ENCODE measurements at regions not wholly inside any gene's neighbourhood (a gene's known extent, or its start where the extent isn't known, plus 50 kb on each side); places are given as distances from the start of the nearest gene placed in this dataset.

DNA sequence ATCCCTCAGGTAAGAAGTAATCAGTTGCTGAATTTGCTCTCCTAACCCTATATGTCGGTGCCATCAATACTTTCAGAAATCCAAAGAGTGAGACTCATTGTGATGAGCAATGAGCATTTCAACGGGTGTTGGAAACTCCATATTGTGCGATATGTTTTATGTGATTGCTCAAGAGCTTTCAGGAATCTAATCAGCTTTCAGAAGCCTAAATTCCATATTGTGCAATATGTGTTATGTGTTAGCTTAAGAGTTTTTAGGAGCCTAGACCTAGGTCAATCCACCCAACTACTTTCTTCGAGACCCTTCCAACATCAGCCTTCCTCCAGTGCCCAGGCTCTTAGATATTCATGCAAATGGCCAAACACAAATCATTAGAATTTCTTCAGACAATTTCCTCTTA lies 277.3 kb downstream of the DSC3 start:
- TF ChIP-seq EZH2phosphoT487 (IDR thresholded peaks at IDR 0.05; ENCODE audit: low read depth, severe bottlenecking, unreplicated experiment) (no peak), EZH2 (IDR thresholded peaks at IDR 0.05; ENCODE audit: borderline replicate concordance) (no peak)
- TF ChIP-seq, protein P1, sequence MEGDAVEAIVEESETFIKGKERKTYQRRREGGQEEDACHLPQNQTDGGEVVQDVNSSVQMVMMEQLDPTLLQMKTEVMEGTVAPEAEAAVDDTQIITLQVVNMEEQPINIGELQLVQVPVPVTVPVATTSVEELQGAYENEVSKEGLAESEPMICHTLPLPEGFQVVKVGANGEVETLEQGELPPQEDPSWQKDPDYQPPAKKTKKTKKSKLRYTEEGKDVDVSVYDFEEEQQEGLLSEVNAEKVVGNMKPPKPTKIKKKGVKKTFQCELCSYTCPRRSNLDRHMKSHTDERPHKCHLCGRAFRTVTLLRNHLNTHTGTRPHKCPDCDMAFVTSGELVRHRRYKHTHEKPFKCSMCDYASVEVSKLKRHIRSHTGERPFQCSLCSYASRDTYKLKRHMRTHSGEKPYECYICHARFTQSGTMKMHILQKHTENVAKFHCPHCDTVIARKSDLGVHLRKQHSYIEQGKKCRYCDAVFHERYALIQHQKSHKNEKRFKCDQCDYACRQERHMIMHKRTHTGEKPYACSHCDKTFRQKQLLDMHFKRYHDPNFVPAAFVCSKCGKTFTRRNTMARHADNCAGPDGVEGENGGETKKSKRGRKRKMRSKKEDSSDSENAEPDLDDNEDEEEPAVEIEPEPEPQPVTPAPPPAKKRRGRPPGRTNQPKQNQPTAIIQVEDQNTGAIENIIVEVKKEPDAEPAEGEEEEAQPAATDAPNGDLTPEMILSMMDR (IDR thresholded peaks at IDR 0.05; ENCODE audit: poor library complexity): no peak

Data from hepatocyte (in vitro differentiated cells).